A172 (cell line): ENCODE measurements at regions not wholly inside any gene's neighbourhood (a gene's known extent, or its start where the extent isn't known, plus 50 kb on each side); places are given as distances from the start of the nearest gene placed in this dataset.

ENCODE experiments used
- DNase-seq: peaks from one replicate; pipeline ENCODE4 v3.0.0-alpha.2; 2015; ENCODE audit warnings: low spot score

- DNase-seq, result no peak
Measured at GRCh38 chr3:44020143-44020542, 221.5 kb upstream of the TOPAZ1 start.

GRCh38 chr3:44021651-44022594, 219.8 kb upstream of the TOPAZ1 start:
- no peak for DNase-seq

- no peak for DNase-seq
Measured at GRCh38 chr3:44023961-44024593, 217.6 kb upstream of the TOPAZ1 start.

GRCh38 chr3:44026220-44026865, 215.3 kb upstream of the TOPAZ1 start:
- no peak for DNase-seq

GRCh38 chr3:44029100-44029499, 212.6 kb upstream of the TOPAZ1 start:
- DNase-seq, result no peak

GRCh38 chr3:44030285-44030684, 211.4 kb upstream of the TOPAZ1 start:
- DNase-seq, result no peak

- no peak for DNase-seq
Measured at GRCh38 chr3:44030687-44031305, 210.9 kb upstream of the TOPAZ1 start.

GRCh38 chr3:44031387-44032380, 210.0 kb upstream of the TOPAZ1 start:
- DNase-seq, result no peak

GRCh38 chr3:44032487-44032886, 209.2 kb upstream of the TOPAZ1 start:
- no peak for DNase-seq

GRCh38 chr3:44033123-44033522, 208.6 kb upstream of the TOPAZ1 start:
- no peak for DNase-seq

- no peak for DNase-seq
Measured at GRCh38 chr3:44036850-44037249, 204.8 kb upstream of the TOPAZ1 start.

- no peak for DNase-seq
Measured at GRCh38 chr3:44039006-44039405, 202.7 kb upstream of the TOPAZ1 start.

- DNase-seq, result no peak
Measured at GRCh38 chr3:44041726-44042125, 200.0 kb upstream of the TOPAZ1 start.

- DNase-seq, result no peak
Measured at GRCh38 chr3:44042772-44043171, 198.9 kb upstream of the TOPAZ1 start.

- DNase-seq, result peak; percentile 37
Measured at GRCh38 chr3:44045476-44046275, 196.0 kb upstream of the TOPAZ1 start.

GRCh38 chr3:44047796-44048195, 193.9 kb upstream of the TOPAZ1 start:
- no peak for DNase-seq

GRCh38 chr3:44048196-44048924, 193.3 kb upstream of the TOPAZ1 start:
- DNase-seq, result peak; percentile 41

- DNase-seq, result no peak
Measured at GRCh38 chr3:44048949-44049348, 192.7 kb upstream of the TOPAZ1 start.

GRCh38 chr3:44050101-44050500, 191.6 kb upstream of the TOPAZ1 start:
- no peak for DNase-seq
